ENCODE measurements at regions not wholly inside any gene's neighbourhood (a gene's known extent, or its start where the extent isn't known, plus 50 kb on each side); places are given as distances from the start of the nearest gene placed in this dataset.

DNA sequence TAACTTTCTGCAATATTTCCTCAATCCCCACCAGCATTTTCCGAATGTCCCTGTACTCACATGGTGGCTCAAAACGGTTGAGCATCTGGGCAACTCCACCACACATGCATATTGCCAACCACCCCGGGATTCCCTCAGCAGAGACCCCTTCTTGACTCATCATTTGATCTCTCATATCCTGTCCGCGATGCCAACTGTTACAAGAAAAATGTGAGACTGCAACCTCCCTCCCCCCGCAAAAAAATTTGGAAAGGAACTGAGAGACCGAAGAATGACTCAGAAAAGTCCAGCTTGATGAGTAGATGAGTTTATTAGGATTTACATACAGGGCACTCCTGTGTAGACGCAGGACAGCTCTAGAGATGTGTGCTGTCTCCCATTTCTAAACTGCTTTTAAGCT is 561.4 kb downstream of the ZIC3 start:
- Histone ChIP-seq H3K27ac (ENCODE audit: extremely low read depth, low read depth, low read length) (no peak overlapping the region), H3K9me3 (replicated peaks; ENCODE audit: control insufficient read depth, insufficient read depth, low read depth, low read length) (no peaks in the 10 kb centered on the region), H3K9ac (ENCODE audit: insufficient read depth in 1 of 2, low read depth in 2 of 2, low read length in 2 of 2) (no peak overlapping the region), H3K4me2 (ENCODE audit: insufficient read depth, low read length) (no peak overlapping the region), H3K79me2 (ENCODE audit: control insufficient read depth, insufficient read depth, low read length) (no peaks in the 10 kb centered on the region), H4K20me1 (replicated peaks; ENCODE audit: control insufficient read depth, insufficient read depth, low read length) (no peaks in the 10 kb centered on the region), H3K4me3 (no peak overlapping the region), H3K27me3 (ENCODE audit: control insufficient read depth in 2 of 2, insufficient read depth in 2 of 2, low read length in 2 of 2) (no peaks in the 10 kb centered on the region), H3K36me3 (ENCODE audit: control insufficient read depth, insufficient read depth, low read length) (no peaks in the 10 kb centered on the region), H3K9me1 (ENCODE audit: control insufficient read depth, insufficient read depth, low read length) (no peaks in the 10 kb centered on the region), H3K4me1 (replicated peaks in 1 of 2; ENCODE audit: control insufficient read depth in 2 of 2, insufficient read depth in 2 of 2, low read length in 2 of 2) (no peaks in the 10 kb centered on the region), H2AFZ (ENCODE audit: low read depth, low read length) (no peak overlapping the region)
- no peak for DNase-seq (ENCODE audit: extremely low read depth in 1 of 4, low spot score in 3 of 4)
- intact Hi-C loops (cut with micrococcal nuclease): no loop called here
- CTCF ChIA-PET (ENCODE audit: low intra/inter-chr PET ratio): no interaction called here
- WGBS (ENCODE audit: insufficient coverage, low coverage, missing lambda C conversion rate): 0% methylated on average over 8 of the region's 8 CpGs
- POLR2A ChIA-PET: no interaction called here
- TF ChIP-seq GTF2A2 (tag; IDR thresholded peaks at IDR 0.05) (no peak), ZNF436 (CRISPR knock-in tag; IDR thresholded peaks at IDR 0.05) (no peak)
- in situ Hi-C loops (cut with MboI): no loop called here
- FAIRE-seq: no peak
- BruUV-seq (replicated peaks): no TSS peak
- ATAC-seq: no peak

DNA sequence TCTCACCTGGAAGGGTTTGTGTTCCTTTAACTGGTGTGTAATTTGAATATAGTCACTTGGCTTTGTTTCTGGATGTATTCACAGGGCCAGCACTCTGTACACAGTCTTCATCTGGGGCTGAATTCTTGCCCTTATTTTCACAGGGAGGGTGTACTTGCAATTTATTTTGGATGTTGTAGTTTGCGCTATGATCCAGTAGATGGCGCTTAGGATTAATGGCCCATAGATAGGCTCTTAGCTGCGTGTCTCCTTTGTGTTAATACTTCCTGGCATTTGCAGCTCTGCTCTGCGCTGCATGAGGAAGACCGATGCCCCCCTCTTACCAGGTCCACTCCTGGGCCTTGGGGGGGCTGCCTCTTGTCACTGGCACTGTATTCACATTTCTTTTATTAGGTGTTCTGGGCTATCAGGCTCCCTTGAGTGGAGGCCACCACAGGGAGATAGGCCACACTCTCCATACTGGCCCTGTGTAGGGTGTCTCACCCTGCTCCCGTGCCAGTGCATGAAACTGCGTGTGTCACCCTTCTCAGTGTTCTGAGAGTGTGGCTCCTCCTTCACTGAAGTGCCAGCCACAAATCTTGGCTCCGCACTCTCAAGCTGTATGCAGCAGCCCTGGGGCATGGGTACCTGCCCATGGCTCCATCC is 562.2 kb downstream of the ZIC3 start:
- no peaks in the 10 kb centered on the region for H3K4me1 ChIP-seq (replicated peaks in 1 of 2; ENCODE audit: control insufficient read depth in 2 of 2, insufficient read depth in 2 of 2, low read length in 2 of 2)
- H3K36me3 ChIP-seq (ENCODE audit: control insufficient read depth, insufficient read depth, low read length): no peaks in the 10 kb centered on the region
- POLR2A ChIA-PET: no interaction called here
- no peaks in the 10 kb centered on the region for H3K27me3 ChIP-seq (ENCODE audit: control insufficient read depth in 2 of 2, insufficient read depth in 2 of 2, low read length in 2 of 2)
- no peak overlapping the region for H3K9ac ChIP-seq (ENCODE audit: insufficient read depth in 1 of 2, low read depth in 2 of 2, low read length in 2 of 2)
- no peak overlapping the region for H3K27ac ChIP-seq (ENCODE audit: extremely low read depth, low read depth, low read length)
- no peak overlapping the region for H3K4me3 ChIP-seq
- ATAC-seq (peak; percentile 88), FAIRE-seq (peak; percentile 82), DNase-seq (ENCODE audit: extremely low read depth in 1 of 4, low spot score in 3 of 4) (peak; percentile 16 to 34 (median 22))
- H2AFZ ChIP-seq (ENCODE audit: low read depth, low read length): no peak overlapping the region
- CTCF ChIA-PET (ENCODE audit: low intra/inter-chr PET ratio): interaction anchor here (1.3 kb wide), 1 partner anchor 616 kb away, joined by 3 read pairs; no protein-coding TSS in a partner anchor
- TF ChIP-seq RAD21 (CRISPR knock-in tag; conservative IDR thresholded peaks at IDR 0.05 in 1 of 2, IDR thresholded peaks at IDR 0.05 in 1 of 2): peak in 1 of 2 experiments; percentile 49; a peak in 3 of 4 replicates
- TF ChIP-seq ZC3H4 (CRISPR knock-in tag; IDR thresholded peaks at IDR 0.05; ENCODE audit: borderline replicate concordance): no peak
- TF ChIP-seq HCFC1 (IDR thresholded peaks at IDR 0.05; ENCODE audit: low read depth, low read length): no peak
- no peak for TF ChIP-seq ZNF778 (CRISPR knock-in tag; IDR thresholded peaks at IDR 0.05)
- TF ChIP-seq, protein P1, sequence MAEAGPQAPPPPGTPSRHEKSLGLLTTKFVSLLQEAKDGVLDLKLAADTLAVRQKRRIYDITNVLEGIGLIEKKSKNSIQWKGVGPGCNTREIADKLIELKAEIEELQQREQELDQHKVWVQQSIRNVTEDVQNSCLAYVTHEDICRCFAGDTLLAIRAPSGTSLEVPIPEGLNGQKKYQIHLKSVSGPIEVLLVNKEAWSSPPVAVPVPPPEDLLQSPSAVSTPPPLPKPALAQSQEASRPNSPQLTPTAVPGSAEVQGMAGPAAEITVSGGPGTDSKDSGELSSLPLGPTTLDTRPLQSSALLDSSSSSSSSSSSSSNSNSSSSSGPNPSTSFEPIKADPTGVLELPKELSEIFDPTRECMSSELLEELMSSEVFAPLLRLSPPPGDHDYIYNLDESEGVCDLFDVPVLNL (CRISPR knock-in tag; IDR thresholded peaks at IDR 0.05; ENCODE audit: low read depth): no peak
- TF ChIP-seq, protein P2, sequence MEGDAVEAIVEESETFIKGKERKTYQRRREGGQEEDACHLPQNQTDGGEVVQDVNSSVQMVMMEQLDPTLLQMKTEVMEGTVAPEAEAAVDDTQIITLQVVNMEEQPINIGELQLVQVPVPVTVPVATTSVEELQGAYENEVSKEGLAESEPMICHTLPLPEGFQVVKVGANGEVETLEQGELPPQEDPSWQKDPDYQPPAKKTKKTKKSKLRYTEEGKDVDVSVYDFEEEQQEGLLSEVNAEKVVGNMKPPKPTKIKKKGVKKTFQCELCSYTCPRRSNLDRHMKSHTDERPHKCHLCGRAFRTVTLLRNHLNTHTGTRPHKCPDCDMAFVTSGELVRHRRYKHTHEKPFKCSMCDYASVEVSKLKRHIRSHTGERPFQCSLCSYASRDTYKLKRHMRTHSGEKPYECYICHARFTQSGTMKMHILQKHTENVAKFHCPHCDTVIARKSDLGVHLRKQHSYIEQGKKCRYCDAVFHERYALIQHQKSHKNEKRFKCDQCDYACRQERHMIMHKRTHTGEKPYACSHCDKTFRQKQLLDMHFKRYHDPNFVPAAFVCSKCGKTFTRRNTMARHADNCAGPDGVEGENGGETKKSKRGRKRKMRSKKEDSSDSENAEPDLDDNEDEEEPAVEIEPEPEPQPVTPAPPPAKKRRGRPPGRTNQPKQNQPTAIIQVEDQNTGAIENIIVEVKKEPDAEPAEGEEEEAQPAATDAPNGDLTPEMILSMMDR (IDR thresholded peaks at IDR 0.05 in 2 of 3, conservative IDR thresholded peaks at IDR 0.05 in 1 of 3; ENCODE audit: insufficient read depth in 2 of 3, low read depth in 1 of 3, low read length in 3 of 3): peak; percentile 38 to 60 (median 59); a peak in 5 of 6 replicates
- no peaks in the 10 kb centered on the region for H4K20me1 ChIP-seq (replicated peaks; ENCODE audit: control insufficient read depth, insufficient read depth, low read length)
- 11% methylated on average over 8 of the region's 8 CpGs for WGBS (ENCODE audit: insufficient coverage, low coverage, missing lambda C conversion rate)
- intact Hi-C loops (cut with micrococcal nuclease) (loop anchor here (1.0 kb wide), 1 partner anchor 617 kb away; no protein-coding TSS in a partner anchor), in situ Hi-C loops (cut with MboI) (no loop called here)
- H3K9me3 ChIP-seq (replicated peaks; ENCODE audit: control insufficient read depth, insufficient read depth, low read depth, low read length): no peaks in the 10 kb centered on the region
- no peaks in the 10 kb centered on the region for H3K79me2 ChIP-seq (ENCODE audit: control insufficient read depth, insufficient read depth, low read length)
- BruUV-seq (replicated peaks): no TSS peak
- H3K9me1 ChIP-seq (ENCODE audit: control insufficient read depth, insufficient read depth, low read length): no peaks in the 10 kb centered on the region
- no peak overlapping the region for H3K4me2 ChIP-seq (ENCODE audit: insufficient read depth, low read length)

All from K562 (cell line).